PC-3 (cell line): ENCODE measurements at regions not wholly inside any gene's neighbourhood (a gene's known extent, or its start where the extent isn't known, plus 50 kb on each side); places are given as distances from the start of the nearest gene placed in this dataset.

Experiments
- EZH2phosphoT487 ChIP-seq: fragments of 300-600 bp; sonication (generic); IDR thresholded peaks from 2 replicates; pipeline ENCODE4 v1.6.1; 2018; ENCODE audit warnings: mild to moderate bottlenecking, antibody characterized with exemption, low read length, borderline replicate concordance
- TF ChIP-seq, protein P1 (sequence below): fragments of 300-600 bp; sonication (generic); conservative IDR thresholded peaks from 2 replicates; pipeline ENCODE4 v1.5.1; 2017; ENCODE audit warnings: antibody characterized with exemption, low read depth, mild to moderate bottlenecking, low read length

DNA sequence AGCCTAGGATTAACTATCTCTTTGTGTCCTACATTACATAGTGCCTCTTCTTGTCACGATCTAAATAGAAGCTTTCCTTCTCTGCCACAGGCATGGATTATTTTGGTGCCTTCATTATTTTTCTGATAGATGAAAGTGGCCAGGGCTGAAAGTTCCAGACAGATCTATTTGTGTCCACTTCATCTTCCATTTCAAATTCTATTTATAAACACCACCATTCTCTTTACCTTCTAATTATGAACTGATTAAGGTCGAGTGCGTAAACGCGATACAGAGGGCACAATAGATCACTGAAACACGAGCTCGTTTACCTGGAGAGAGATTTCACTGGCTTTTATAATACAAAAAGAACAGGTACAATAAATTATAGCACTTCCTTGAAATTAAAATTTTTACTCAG lies 105.0 kb downstream of the EDEM1 start:
- TF ChIP-seq EZH2phosphoT487 = no peak
- TF ChIP-seq, protein P1, sequence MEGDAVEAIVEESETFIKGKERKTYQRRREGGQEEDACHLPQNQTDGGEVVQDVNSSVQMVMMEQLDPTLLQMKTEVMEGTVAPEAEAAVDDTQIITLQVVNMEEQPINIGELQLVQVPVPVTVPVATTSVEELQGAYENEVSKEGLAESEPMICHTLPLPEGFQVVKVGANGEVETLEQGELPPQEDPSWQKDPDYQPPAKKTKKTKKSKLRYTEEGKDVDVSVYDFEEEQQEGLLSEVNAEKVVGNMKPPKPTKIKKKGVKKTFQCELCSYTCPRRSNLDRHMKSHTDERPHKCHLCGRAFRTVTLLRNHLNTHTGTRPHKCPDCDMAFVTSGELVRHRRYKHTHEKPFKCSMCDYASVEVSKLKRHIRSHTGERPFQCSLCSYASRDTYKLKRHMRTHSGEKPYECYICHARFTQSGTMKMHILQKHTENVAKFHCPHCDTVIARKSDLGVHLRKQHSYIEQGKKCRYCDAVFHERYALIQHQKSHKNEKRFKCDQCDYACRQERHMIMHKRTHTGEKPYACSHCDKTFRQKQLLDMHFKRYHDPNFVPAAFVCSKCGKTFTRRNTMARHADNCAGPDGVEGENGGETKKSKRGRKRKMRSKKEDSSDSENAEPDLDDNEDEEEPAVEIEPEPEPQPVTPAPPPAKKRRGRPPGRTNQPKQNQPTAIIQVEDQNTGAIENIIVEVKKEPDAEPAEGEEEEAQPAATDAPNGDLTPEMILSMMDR = no peak
